ENCODE measurements at regions not wholly inside any gene's neighbourhood (a gene's known extent, or its start where the extent isn't known, plus 50 kb on each side); places are given as distances from the start of the nearest gene placed in this dataset.
A peak's percentile ranks its signal among the peaks of the same experiment; 100 is the strongest.

DNA sequence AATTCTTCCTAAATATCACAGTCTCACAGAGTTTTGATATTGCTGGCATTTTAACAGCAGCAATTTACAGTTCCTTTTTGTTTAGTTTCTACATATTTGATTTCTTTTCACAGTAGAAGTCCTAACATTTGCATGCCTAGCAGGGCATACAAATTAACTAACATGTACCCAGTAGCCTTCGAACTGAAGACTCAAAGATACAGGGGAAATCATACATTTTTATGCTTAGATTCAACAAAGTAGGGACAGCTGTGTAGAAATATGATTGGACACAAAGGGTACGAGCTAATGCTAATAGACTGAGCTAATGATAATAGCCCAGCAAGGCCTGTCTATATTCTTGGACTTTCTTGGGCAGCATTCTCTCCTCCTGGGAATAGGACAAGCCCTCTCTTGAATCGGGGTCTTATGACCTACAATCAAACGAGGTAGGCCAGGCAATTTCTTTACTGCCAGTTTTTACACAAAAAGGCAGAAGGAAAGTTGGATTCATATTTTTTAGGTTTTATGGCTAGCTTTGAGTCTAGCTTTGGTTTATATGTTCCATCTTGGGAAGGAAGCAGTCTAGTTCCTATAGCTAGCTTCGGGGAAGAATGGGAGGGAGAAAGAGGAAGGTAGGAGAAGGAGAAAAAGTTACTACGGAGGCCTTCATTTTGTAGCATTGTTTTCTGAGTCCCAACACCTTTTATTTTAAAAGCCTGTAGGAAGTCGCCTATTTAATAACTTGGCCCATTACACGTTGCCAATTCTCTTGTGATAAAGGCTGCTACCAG lies 115.8 kb downstream of the HFE start:
- FAIRE-seq (no peak), DNase-seq (no peak)
- H3K4me1 ChIP-seq (ENCODE audit: control insufficient read depth in 3 of 3, insufficient read depth in 2 of 3, low read depth in 1 of 3, low read length in 2 of 3) = peaks cover 0 to 19% (median 0%) of the 10 kb centered on the region in 3 donors
- H3K27me3 ChIP-seq (ENCODE audit: control insufficient read depth in 3 of 3, insufficient read depth in 3 of 3, low read length in 3 of 3) = no peaks in the 10 kb centered on the region
- H3K4me3 ChIP-seq (ENCODE audit: low read depth in 1 of 3, low read length in 3 of 3) = no peak overlapping the region
- 77 to 88% (median 86%) methylated on average over 8 of the region's 8 CpGs for WGBS, 3 donors
- peak overlapping the region in 1 of 3 donors; percentile 96 for H3K27ac ChIP-seq (ENCODE audit: low read depth in 1 of 3, low read length in 2 of 3)
- no peaks in the 10 kb centered on the region for H3K9me3 ChIP-seq (ENCODE audit: control insufficient read depth in 2 of 2, insufficient read depth in 1 of 2, low read depth in 1 of 2, low read length in 1 of 2)
- no peaks in the 10 kb centered on the region for H3K36me3 ChIP-seq (ENCODE audit: control insufficient read depth in 3 of 3, insufficient read depth in 2 of 3, low read depth in 1 of 3, low read length in 3 of 3)

DNA sequence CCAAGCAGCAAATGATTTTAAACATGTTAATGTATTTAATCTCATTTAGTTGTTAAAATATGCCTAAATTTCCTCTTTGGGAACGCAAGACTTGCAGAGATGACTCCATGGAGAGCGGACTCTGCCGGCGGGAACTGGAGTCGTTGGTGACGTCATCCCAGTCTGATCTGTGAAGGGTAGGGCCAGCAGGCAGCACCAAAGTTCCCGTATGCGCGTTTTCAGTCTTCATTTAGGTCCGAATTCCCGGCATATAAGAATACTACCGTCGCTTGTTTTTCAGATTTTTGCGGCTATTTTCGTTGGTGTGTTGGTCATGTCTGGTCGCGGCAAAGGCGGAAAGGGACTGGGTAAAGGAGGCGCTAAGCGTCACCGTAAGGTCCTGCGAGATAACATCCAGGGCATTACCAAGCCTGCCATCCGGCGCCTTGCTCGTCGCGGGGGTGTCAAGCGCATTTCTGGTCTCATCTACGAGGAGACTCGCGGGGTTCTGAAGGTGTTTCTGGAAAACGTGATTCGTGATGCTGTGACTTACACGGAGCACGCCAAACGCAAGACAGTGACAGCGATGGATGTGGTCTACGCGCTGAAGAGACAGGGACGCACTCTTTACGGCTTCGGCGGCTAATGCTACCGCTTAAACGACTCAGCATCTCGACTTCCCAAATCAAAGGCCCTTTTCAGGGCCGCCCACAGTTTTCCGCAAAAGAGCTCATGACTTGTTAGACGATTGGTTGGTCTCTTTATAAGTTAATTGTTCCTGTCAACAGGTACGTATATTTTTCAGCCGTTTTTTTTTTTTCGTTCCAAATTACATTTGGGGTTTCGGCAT lies 117.3 kb downstream of the HFE start:
- FAIRE-seq (no peak), DNase-seq (peak; percentile 99)
- no peaks in the 10 kb centered on the region for H3K9me3 ChIP-seq (ENCODE audit: control insufficient read depth in 2 of 2, insufficient read depth in 1 of 2, low read depth in 1 of 2, low read length in 1 of 2)
- peak overlapping the region; percentile 96 to 99 (median 97) for H3K27ac ChIP-seq (ENCODE audit: low read depth in 1 of 3, low read length in 2 of 3)
- H3K4me3 ChIP-seq (ENCODE audit: low read depth in 1 of 3, low read length in 3 of 3) = peak overlapping the region; percentile 58 to 82 (median 79)
- no peaks in the 10 kb centered on the region for H3K27me3 ChIP-seq (ENCODE audit: control insufficient read depth in 3 of 3, insufficient read depth in 3 of 3, low read length in 3 of 3)
- H3K36me3 ChIP-seq (ENCODE audit: control insufficient read depth in 3 of 3, insufficient read depth in 2 of 3, low read depth in 1 of 3, low read length in 3 of 3) = no peaks in the 10 kb centered on the region
- 0 to 1% (median 0%) methylated on average over 53 of the region's 53 CpGs for WGBS, 3 donors
- peaks cover 0 to 19% (median 0%) of the 10 kb centered on the region in 3 donors for H3K4me1 ChIP-seq (ENCODE audit: control insufficient read depth in 3 of 3, insufficient read depth in 2 of 3, low read depth in 1 of 3, low read length in 2 of 3)

DNA sequence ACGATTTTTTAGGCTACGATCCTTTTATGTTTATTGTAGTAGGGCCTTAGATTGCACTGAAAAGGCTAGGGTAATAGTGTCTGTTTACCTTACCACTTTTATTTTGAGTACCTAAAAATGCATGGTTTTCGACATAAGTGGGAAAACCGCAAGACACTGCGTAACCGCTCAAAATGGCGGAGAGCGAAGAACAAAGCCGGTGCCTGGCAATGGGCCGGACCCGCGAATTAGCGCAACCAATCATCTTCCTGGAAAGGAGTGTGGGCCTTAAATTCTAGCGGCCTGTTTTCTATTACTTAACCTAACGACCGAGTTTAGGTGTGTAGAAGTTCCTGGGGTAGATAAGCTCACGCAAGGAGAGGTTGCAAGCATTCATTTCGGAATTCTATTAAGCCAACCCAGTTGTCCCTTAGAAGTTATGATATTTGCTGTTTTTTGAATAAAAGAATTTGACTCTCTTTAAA lies 118.0 kb downstream of the HFE start:
- WGBS, 3 donors = 0 to 1% (median 0%) methylated on average over 18 of the region's 18 CpGs
- Histone ChIP-seq H3K27ac (ENCODE audit: low read depth in 1 of 3, low read length in 2 of 3) (peak overlapping the region; percentile 96 to 99 (median 97)), H3K4me3 (ENCODE audit: low read depth in 1 of 3, low read length in 3 of 3) (peak overlapping the region; percentile 58 to 82 (median 79)), H3K36me3 (ENCODE audit: control insufficient read depth in 3 of 3, insufficient read depth in 2 of 3, low read depth in 1 of 3, low read length in 3 of 3) (no peaks in the 10 kb centered on the region), H3K9me3 (ENCODE audit: control insufficient read depth in 2 of 2, insufficient read depth in 1 of 2, low read depth in 1 of 2, low read length in 1 of 2) (no peaks in the 10 kb centered on the region), H3K4me1 (ENCODE audit: control insufficient read depth in 3 of 3, insufficient read depth in 2 of 3, low read depth in 1 of 3, low read length in 2 of 3) (peaks cover 0 to 14% (median 0%) of the 10 kb centered on the region in 3 donors), H3K27me3 (ENCODE audit: control insufficient read depth in 3 of 3, insufficient read depth in 3 of 3, low read length in 3 of 3) (no peaks in the 10 kb centered on the region)
- FAIRE-seq (no peak), DNase-seq (peak; percentile 86 to 90)

DNA sequence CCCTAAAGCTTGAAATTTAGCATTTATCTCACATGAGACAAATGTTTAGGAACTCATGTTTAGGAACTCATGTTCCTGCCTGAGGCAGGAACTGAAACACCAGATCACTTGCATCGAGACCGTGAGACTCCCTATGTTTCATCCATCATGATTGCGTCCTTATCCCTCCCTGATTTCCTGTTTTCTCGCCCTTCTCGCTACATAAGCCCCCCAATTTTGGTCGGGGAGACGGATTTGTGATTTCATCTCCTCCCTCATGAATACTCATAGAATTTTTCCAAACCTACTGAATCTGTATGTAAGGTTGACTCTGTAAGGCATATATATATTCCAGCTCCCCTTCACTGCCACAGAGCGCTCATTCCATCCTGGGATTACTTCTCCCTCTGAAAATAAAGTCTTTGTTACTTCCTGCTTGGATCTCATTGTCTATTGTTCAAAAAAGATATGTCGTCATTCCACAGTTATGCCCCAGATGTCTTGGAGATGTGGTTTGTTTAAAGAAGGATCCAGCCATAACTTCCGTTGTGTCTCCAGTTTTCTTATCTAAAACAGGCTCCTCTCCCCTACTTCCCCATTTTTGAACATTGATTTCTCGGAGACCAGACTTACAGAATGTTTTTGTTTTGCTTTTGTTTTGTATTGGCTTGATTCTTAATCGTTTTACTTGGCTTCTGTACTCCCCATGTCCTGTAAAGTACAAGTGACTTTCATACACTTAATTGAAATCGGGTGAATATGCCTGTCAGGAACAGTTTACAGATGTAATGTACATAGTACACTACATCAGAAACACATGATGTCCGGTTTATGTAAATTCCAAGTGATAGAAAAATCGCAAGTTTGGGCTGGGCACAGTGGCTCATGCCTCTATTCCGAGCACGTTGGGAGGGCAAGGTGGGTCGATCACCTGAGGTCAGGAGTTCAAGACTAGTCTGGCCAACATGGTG lies 118.7 kb downstream of the HFE start:
- Histone ChIP-seq H3K27me3 (ENCODE audit: control insufficient read depth in 3 of 3, insufficient read depth in 3 of 3, low read length in 3 of 3) (no peaks in the 10 kb centered on the region), H3K36me3 (ENCODE audit: control insufficient read depth in 3 of 3, insufficient read depth in 2 of 3, low read depth in 1 of 3, low read length in 3 of 3) (no peaks in the 10 kb centered on the region), H3K4me1 (ENCODE audit: control insufficient read depth in 3 of 3, insufficient read depth in 2 of 3, low read depth in 1 of 3, low read length in 2 of 3) (peaks cover 0 to 12% (median 0%) of the 10 kb centered on the region in 3 donors), H3K27ac (ENCODE audit: low read depth in 1 of 3, low read length in 2 of 3) (peak overlapping the region; percentile 96 to 99 (median 97)), H3K9me3 (ENCODE audit: control insufficient read depth in 2 of 2, insufficient read depth in 1 of 2, low read depth in 1 of 2, low read length in 1 of 2) (no peaks in the 10 kb centered on the region), H3K4me3 (ENCODE audit: low read depth in 1 of 3, low read length in 3 of 3) (peak overlapping the region; percentile 2 to 82 (median 79))
- 1 to 3% (median 3%) methylated on average over 18 of the region's 18 CpGs for WGBS, 3 donors
- DNase-seq = peak; percentile 69 to 84
- no peak for FAIRE-seq

DNA sequence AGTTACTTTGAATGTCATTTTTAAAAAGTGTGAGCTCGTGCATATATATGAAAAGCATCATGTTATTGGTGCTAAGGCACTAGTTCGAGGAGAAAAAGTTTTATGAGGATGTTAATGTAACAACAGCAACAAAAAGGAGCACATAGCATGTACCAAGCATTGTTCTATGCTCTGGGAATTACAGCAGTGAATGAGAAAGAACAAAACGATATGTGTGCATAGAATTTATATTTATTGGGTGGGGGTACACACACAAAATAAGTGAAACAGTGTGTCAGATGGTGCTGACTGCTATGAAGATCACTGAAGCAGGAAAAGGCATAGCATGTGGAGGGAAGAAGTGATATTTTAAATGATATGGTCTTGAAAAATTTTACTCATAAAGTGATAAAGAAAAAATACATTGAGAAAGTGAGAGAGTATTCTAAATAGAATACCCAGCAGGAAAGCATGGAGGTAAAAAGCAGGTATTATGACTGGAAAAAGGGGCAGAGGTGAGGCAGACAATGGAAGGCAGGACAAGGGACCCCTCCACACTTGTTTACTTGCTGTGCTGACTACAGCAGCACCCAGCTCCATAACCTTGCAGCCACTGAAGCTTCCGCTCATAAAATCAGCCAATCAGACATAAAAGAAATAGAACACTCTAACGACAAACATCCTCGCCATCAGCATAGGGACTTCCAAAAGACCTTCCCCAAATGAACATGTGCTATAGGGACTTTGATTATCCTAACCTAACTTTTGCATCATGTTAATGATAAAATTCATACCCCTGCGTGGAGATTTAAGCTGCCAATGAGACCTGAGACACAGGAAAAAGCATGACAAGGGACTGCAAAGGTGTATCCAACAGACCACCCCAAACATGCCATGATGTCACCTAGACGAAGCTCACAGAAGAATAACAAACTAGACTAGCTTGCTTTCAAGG lies 119.9 kb downstream of the HFE start:
- 67 to 83% (median 70%) methylated on average over 8 of the region's 8 CpGs for WGBS, 3 donors
- FAIRE-seq (no peak), DNase-seq (no peak)
- peak overlapping the region in 1 of 3 donors; percentile 79 for H3K4me3 ChIP-seq (ENCODE audit: low read depth in 1 of 3, low read length in 3 of 3)
- peaks cover 0 to 12% (median 0%) of the 10 kb centered on the region in 3 donors for H3K4me1 ChIP-seq (ENCODE audit: control insufficient read depth in 3 of 3, insufficient read depth in 2 of 3, low read depth in 1 of 3, low read length in 2 of 3)
- no peaks in the 10 kb centered on the region for H3K27me3 ChIP-seq (ENCODE audit: control insufficient read depth in 3 of 3, insufficient read depth in 3 of 3, low read length in 3 of 3)
- H3K9me3 ChIP-seq (ENCODE audit: control insufficient read depth in 2 of 2, insufficient read depth in 1 of 2, low read depth in 1 of 2, low read length in 1 of 2) = no peaks in the 10 kb centered on the region
- H3K36me3 ChIP-seq (ENCODE audit: control insufficient read depth in 3 of 3, insufficient read depth in 2 of 3, low read depth in 1 of 3, low read length in 3 of 3) = no peaks in the 10 kb centered on the region
- H3K27ac ChIP-seq (ENCODE audit: low read depth in 1 of 3, low read length in 2 of 3) = peak overlapping the region in 2 of 3 donors; percentile 27 to 96

DNA sequence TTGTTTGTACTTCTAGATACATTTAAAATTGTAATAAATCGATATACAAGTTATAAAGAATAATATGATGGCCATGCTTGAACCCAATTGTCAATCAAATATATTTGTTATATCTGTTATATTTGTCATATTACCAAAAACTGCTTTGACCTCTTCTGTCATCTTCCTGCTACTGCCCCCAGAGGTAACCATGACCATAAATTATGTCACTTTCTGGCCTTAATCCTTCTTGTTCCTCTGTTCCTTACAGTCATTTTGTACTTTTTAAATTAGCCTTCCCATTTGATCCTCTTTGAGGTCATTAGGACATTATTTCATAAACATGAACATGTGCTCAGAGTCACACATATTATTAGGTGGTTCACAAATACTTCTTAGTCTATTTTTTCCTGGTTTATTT lies 124.7 kb downstream of the HFE start:
- H3K27ac ChIP-seq (ENCODE audit: low read depth in 1 of 3, low read length in 2 of 3) = no peak overlapping the region
- WGBS, 3 donors = 53 to 97% (median 89%) methylated on average over 1 of the region's 1 CpG
- H3K36me3 ChIP-seq (ENCODE audit: control insufficient read depth in 3 of 3, insufficient read depth in 2 of 3, low read depth in 1 of 3, low read length in 3 of 3) = no peaks in the 10 kb centered on the region
- FAIRE-seq (no peak), DNase-seq (no peak)
- no peaks in the 10 kb centered on the region for H3K9me3 ChIP-seq (ENCODE audit: control insufficient read depth in 2 of 2, insufficient read depth in 1 of 2, low read depth in 1 of 2, low read length in 1 of 2)
- H3K4me1 ChIP-seq (ENCODE audit: control insufficient read depth in 3 of 3, insufficient read depth in 2 of 3, low read depth in 1 of 3, low read length in 2 of 3) = peaks cover 0 to 3% (median 0%) of the 10 kb centered on the region in 3 donors
- no peaks in the 10 kb centered on the region for H3K27me3 ChIP-seq (ENCODE audit: control insufficient read depth in 3 of 3, insufficient read depth in 3 of 3, low read length in 3 of 3)
- no peak overlapping the region for H3K4me3 ChIP-seq (ENCODE audit: low read depth in 1 of 3, low read length in 3 of 3)

DNA sequence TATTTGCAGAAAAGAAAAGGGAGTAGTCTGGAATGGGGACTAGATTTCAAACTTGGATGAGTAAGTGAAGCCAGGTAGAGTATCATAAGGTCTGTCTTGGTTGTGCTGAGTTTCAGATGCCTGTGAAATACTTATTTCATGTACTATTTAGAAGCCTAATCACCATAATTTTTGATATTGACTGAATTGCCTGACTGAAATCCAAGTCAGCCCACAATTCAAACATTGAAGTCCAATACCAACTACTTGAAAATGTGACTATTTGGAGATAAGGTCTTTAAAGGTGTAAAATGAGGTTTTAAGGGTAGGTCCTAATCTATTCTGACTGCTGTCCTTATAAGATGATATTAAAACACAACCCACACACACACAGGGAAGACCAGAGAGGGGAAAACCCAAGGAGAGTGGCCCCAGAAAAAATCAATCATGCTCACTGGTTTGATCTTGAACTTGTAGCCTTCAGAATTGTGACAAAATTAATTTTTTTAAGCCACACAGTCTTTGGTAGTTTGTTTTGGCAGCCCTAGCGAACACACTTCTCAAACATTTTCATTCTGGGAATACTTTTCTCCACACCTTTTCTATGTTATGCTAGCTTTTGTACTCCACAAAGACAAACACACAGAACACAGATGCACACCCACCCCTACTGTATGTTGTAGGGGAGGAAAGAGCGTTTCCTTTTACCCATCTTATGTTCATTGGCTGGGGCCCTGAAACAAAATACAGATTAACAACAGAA lies 126.3 kb downstream of the HFE start:
- Histone ChIP-seq H3K4me3 (ENCODE audit: low read depth in 1 of 3, low read length in 3 of 3) (no peak overlapping the region), H3K36me3 (ENCODE audit: control insufficient read depth in 3 of 3, insufficient read depth in 2 of 3, low read depth in 1 of 3, low read length in 3 of 3) (no peaks in the 10 kb centered on the region), H3K27me3 (ENCODE audit: control insufficient read depth in 3 of 3, insufficient read depth in 3 of 3, low read length in 3 of 3) (no peaks in the 10 kb centered on the region), H3K4me1 (ENCODE audit: control insufficient read depth in 3 of 3, insufficient read depth in 2 of 3, low read depth in 1 of 3, low read length in 2 of 3) (peaks cover 0 to 8% (median 0%) of the 10 kb centered on the region in 3 donors), H3K27ac (ENCODE audit: low read depth in 1 of 3, low read length in 2 of 3) (no peak overlapping the region), H3K9me3 (ENCODE audit: control insufficient read depth in 2 of 2, insufficient read depth in 1 of 2, low read depth in 1 of 2, low read length in 1 of 2) (no peaks in the 10 kb centered on the region)
- no peak for FAIRE-seq
- 92 to 98% (median 98%) methylated on average over 2 of the region's 2 CpGs for WGBS, 3 donors
- no peak for DNase-seq

Measured in small intestine (tissue), 7 donors.